A549 (cell line): ENCODE measurements at regions not wholly inside any gene's neighbourhood (a gene's known extent, or its start where the extent isn't known, plus 50 kb on each side); places are given as distances from the start of the nearest gene placed in this dataset.

Source experiments
- BHLHE40 ChIP-seq: IDR thresholded peaks from 2 replicates; pipeline ENCODE4 v1.6.1; 2012; ENCODE audit warnings: low read depth, low read length, inconsistent platforms
- HOXA7 ChIP-seq: fragments of 250-450 bp; sonication (Bioruptor Pico); IDR thresholded peaks from 2 replicates; pipeline ENCODE4 v1.5.0; 2020; ENCODE audit warnings: mild to moderate bottlenecking, moderate library complexity
- JUN ChIP-seq, 2 experiments: fragments of >200 bp; sonication (Bioruptor Twin); formaldehyde crosslinking; IDR thresholded peaks; 2 replicates in 1 of 2; 3 replicates in 1 of 2; pipeline ENCODE4 v1.6.1; 2016 to 2017
- KDM1A ChIP-seq: fragments of 200-600 bp; sonication (generic); IDR thresholded peaks from 2 replicates; pipeline ENCODE4 v1.6.1; 2016; ENCODE audit warnings: low read depth, mild to moderate bottlenecking
- KDM5A ChIP-seq: fragments of 200-600 bp; sonication (generic); IDR thresholded peaks from 2 replicates; pipeline ENCODE4 v1.6.1; 2016; ENCODE audit warnings: antibody characterized with exemption, mild to moderate bottlenecking
- PHF8 ChIP-seq: fragments of 200-600 bp; sonication (generic); IDR thresholded peaks from 2 replicates; pipeline ENCODE4 v1.6.1; 2016; ENCODE audit warnings: low read depth, mild to moderate bottlenecking, antibody characterized with exemption, moderate library complexity, borderline replicate concordance
- POLR2A ChIP-seq: IDR thresholded peaks from 2 replicates; pipeline ENCODE4 v1.6.1; 2012; ENCODE audit warnings: mild to moderate bottlenecking, low read length
- RAD21 ChIP-seq, 2 experiments: fragments of >200 bp in 1 of 2; sonication (Bioruptor Twin) in 1 of 2; formaldehyde crosslinking in 1 of 2; IDR thresholded peaks in 1 of 2; conservative IDR thresholded peaks in 1 of 2; 2 replicates in 1 of 2; 3 replicates in 1 of 2; pipeline ENCODE4 v1.6.1; 2012 to 2018; ENCODE audit warnings: inconsistent platforms in 1 of 2
- RCOR1 ChIP-seq: fragments of 150-350 bp; IDR thresholded peaks from 2 replicates; pipeline ENCODE4 v1.6.1; 2014; ENCODE audit warnings: antibody characterized with exemption, low read length, low read depth
- RNF2 ChIP-seq: fragments of 200-600 bp; sonication (generic); IDR thresholded peaks from 2 replicates; pipeline ENCODE4 v1.6.1; 2016; ENCODE audit warnings: low read depth, mild to moderate bottlenecking, antibody characterized with exemption, moderate library complexity, borderline replicate concordance
- SMC3 ChIP-seq: fragments of >200 bp; sonication (Bioruptor Twin); formaldehyde crosslinking; IDR thresholded peaks from 3 replicates; pipeline ENCODE4 v1.6.1; 2018; ENCODE audit warnings: inconsistent platforms
- USF2 ChIP-seq: fragments of 450-650 bp; IDR thresholded peaks from 2 replicates; pipeline ENCODE4 v1.6.1; 2014; ENCODE audit warnings: antibody characterized with exemption
- TF ChIP-seq, protein P1 (sequence below): fragments of >200 bp; sonication (Bioruptor Twin); formaldehyde crosslinking; IDR thresholded peaks from 3 replicates; pipeline ENCODE4 v1.5.1; 2016

DNA sequence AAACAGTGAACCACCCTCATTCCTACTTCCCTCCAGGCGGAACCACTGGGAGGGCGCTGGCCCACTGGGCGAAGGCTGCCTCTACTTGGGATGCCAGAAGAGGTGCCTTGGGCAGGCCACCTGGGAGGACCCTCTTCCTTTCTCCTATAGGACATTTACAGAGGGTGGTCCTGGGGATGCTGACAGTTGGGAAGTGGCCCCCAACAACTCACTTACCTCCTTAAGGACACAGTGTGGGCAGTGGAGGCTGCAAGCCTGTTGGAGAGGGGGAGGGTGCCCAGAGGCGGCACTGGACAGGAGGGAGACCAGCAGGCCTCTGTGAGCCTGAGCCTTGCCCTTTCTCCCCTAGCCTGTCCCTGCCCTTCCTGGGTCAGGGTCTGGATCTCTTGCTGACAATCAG is 346.4 kb upstream of the HS6ST1 start:
- TF ChIP-seq, protein P1, sequence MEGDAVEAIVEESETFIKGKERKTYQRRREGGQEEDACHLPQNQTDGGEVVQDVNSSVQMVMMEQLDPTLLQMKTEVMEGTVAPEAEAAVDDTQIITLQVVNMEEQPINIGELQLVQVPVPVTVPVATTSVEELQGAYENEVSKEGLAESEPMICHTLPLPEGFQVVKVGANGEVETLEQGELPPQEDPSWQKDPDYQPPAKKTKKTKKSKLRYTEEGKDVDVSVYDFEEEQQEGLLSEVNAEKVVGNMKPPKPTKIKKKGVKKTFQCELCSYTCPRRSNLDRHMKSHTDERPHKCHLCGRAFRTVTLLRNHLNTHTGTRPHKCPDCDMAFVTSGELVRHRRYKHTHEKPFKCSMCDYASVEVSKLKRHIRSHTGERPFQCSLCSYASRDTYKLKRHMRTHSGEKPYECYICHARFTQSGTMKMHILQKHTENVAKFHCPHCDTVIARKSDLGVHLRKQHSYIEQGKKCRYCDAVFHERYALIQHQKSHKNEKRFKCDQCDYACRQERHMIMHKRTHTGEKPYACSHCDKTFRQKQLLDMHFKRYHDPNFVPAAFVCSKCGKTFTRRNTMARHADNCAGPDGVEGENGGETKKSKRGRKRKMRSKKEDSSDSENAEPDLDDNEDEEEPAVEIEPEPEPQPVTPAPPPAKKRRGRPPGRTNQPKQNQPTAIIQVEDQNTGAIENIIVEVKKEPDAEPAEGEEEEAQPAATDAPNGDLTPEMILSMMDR, result no peak
- TF ChIP-seq KDM5A (no peak), JUN (IDR thresholded peaks at IDR 0.05) (no peak), RAD21 (conservative IDR thresholded peaks at IDR 0.05 in 1 of 2, IDR thresholded peaks at IDR 0.05 in 1 of 2) (no peak), USF2 (no peak), RNF2 (no peak), POLR2A (no peak), BHLHE40 (no peak), RCOR1 (no peak), KDM1A (no peak), SMC3 (no peak), PHF8 (no peak), HOXA7 (no peak)
